Nephron progenitor cell (in vitro differentiated cells): ENCODE measurements at regions not wholly inside any gene's neighbourhood (a gene's known extent, or its start where the extent isn't known, plus 50 kb on each side); places are given as distances from the start of the nearest gene placed in this dataset.

ENCODE experiments used
- DNase-seq: peaks from one replicate; pipeline ENCODE4 v3.0.0; 2021
- H3K27ac Mint-ChIP-seq: 2 replicates; pipeline ENCODE4 v1.8.0; 2021; ENCODE audit warnings: mild to moderate bottlenecking, moderate library complexity, mixed read lengths
- H3K27me3 Mint-ChIP-seq: 2 replicates; pipeline ENCODE4 v1.8.0; 2021; ENCODE audit warnings: mild to moderate bottlenecking, low read depth, mixed read lengths; ENCODE audit not compliant: poor library complexity
- H3K36me3 Mint-ChIP-seq: 2 replicates; pipeline ENCODE4 v1.8.0; 2021; ENCODE audit warnings: low read depth, mixed read lengths
- H3K4me1 Mint-ChIP-seq: 2 replicates; pipeline ENCODE4 v1.8.0; 2021; ENCODE audit warnings: mixed read lengths
- H3K4me3 Mint-ChIP-seq: 2 replicates; pipeline ENCODE4 v1.8.0; 2021; ENCODE audit warnings: mild to moderate bottlenecking, moderate library complexity, mixed read lengths
- H3K9me3 Mint-ChIP-seq: 2 replicates; pipeline ENCODE4 v1.8.0; 2021; ENCODE audit warnings: mild to moderate bottlenecking, moderate library complexity, mixed read lengths
- CTCF ChIP-seq: fragments of 200-600 bp; sonication (generic); IDR thresholded peaks from 2 replicates; pipeline ENCODE4 v1.5.0; 2021; ENCODE audit warnings: antibody characterized with exemption

DNA sequence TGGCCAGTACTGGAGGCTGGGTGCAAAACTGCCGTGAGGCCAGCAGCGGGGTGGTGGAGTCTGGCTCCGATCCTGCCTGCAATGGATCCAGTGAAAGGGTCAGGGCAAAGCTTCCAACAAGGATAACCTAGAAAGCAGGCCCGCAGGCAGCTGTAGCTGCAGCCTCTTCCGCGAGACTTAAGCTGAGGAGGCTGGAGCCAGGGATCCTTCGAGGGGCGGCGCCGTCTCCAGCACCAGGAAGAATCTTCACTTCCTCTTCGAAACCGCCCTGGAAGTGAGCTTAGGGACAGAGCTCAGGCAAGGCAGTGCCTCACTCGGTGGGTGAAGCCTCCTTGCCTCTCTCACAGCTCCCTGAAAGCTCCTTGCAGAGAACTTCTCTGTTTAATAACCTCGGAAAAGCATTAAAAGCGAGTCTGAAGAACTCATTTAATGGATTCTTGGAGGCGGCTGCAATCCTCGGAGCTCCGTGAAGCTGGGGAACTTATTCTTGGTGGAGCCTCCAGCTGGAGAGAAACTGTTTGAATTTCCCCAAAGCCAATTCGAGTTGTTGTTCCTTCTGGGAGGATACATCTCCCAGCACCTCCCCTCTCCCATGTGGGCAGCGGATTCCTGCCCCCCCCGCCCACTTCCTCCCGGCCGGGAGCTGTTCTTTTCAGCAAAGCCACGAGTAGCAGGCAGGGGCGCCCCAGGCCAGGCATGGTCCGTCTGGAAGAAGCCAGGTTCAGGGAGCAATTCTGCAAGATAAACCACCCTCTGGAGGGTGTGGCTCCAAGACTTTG lies 169.9 kb downstream of the CTTN start:
- H3K27ac Mint-ChIP-seq, result no peak overlapping the region
- peaks cover 8% of the 10 kb centered on the region for H3K27me3 Mint-ChIP-seq
- peaks cover 2% of the 10 kb centered on the region for H3K9me3 Mint-ChIP-seq
- no peaks in the 10 kb centered on the region for H3K36me3 Mint-ChIP-seq
- peak overlapping the region; percentile 36 for H3K4me3 Mint-ChIP-seq
- peaks cover 32% of the 10 kb centered on the region for H3K4me1 Mint-ChIP-seq
- peak; percentile 66 for DNase-seq
- TF ChIP-seq CTCF, result peak; percentile 29

GRCh38 chr11:70568814-70569617 lies 170.7 kb downstream of the CTTN start:
- peak overlapping the region; percentile 36 for H3K4me3 Mint-ChIP-seq
- H3K9me3 Mint-ChIP-seq, result peaks cover 2% of the 10 kb centered on the region
- H3K27ac Mint-ChIP-seq, result no peak overlapping the region
- TF ChIP-seq CTCF, result no peak
- no peaks in the 10 kb centered on the region for H3K36me3 Mint-ChIP-seq
- H3K4me1 Mint-ChIP-seq, result peaks cover 32% of the 10 kb centered on the region
- no peak for DNase-seq
- H3K27me3 Mint-ChIP-seq, result peaks cover 8% of the 10 kb centered on the region

GRCh38 chr11:70569618-70569890 lies 171.2 kb downstream of the CTTN start:
- Mint-ChIP-seq H3K4me3 (no peak overlapping the region), H3K27me3 (peaks cover 8% of the 10 kb centered on the region), H3K27ac (no peak overlapping the region), H3K9me3 (peaks cover 2% of the 10 kb centered on the region), H3K36me3 (no peaks in the 10 kb centered on the region), H3K4me1 (peaks cover 32% of the 10 kb centered on the region)
- no peak for TF ChIP-seq CTCF
- no peak for DNase-seq

GRCh38 chr11:70569996-70570692 lies 171.8 kb downstream of the CTTN start:
- Mint-ChIP-seq H3K27ac (peak overlapping the region; percentile 51), H3K36me3 (no peaks in the 10 kb centered on the region)
- no peak for DNase-seq

GRCh38 chr11:70570693-70571395 lies 172.5 kb downstream of the CTTN start:
- Mint-ChIP-seq H3K9me3 (peaks cover 2% of the 10 kb centered on the region), H3K27me3 (peaks cover 5% of the 10 kb centered on the region), H3K27ac (no peak overlapping the region), H3K4me3 (no peak overlapping the region), H3K4me1 (peaks cover 32% of the 10 kb centered on the region), H3K36me3 (no peaks in the 10 kb centered on the region)
- DNase-seq, result no peak
- TF ChIP-seq CTCF, result no peak

More at GRCh38 chr11:70569996-70570692, 171.8 kb downstream of the CTTN start:
- Mint-ChIP-seq H3K4me3 (no peak overlapping the region), H3K4me1 (peaks cover 32% of the 10 kb centered on the region), H3K27me3 (peaks cover 8% of the 10 kb centered on the region), H3K9me3 (peaks cover 2% of the 10 kb centered on the region)
- TF ChIP-seq CTCF, result no peak
